ENCODE measurements at regions not wholly inside any gene's neighbourhood (a gene's known extent, or its start where the extent isn't known, plus 50 kb on each side); places are given as distances from the start of the nearest gene placed in this dataset.
"Not testable (repeated sequence)": the region's sequence is repeated elsewhere in the genome, so short reads cannot be mapped to it uniquely, and the experiment has no call there.

DNA sequence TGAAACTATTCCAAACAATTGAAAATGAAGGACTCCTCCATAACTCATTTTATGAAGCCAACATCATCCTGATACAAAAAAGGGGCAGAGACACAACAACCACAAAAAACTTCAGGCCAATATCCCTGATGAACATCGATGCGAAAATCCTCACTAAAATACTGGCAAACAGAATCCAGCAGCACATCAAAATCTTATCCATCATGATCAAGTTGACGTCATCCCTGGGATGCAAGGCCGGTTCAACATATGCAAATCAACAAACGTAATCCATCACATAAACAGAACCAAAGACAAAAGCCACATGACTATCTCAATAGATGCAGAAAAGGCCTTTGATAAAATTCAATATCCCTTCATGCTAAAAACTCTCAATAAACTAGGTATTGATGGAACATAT, 272.8 kb downstream of the RNF144B start:
- not testable (repeated sequence) for H3K4me1 ChIP-seq (ENCODE audit: control insufficient read depth, insufficient read depth, low read length)
- 68% methylated on average over 3 of the region's 5 CpGs; no CpG with 5 or more reads in 1 of the 2 experiments for whole genome bisulfite sequencing, 2 experiments (ENCODE audit: extremely low coverage in 2 of 2, insufficient read length in 1 of 2)

More for the DNA sequence above, 272.8 kb downstream of the RNF144B start:
- H3K9ac ChIP-seq (ENCODE audit: low read depth, low read length); BruUV-seq (replicated peaks); H3K36me3 ChIP-seq (ENCODE audit: control insufficient read depth, insufficient read depth, low read length); H3K9me1 ChIP-seq (ENCODE audit: insufficient read depth, low read length); H4K20me1 ChIP-seq (ENCODE audit: insufficient read depth, low read length); H3K23ac ChIP-seq (ENCODE audit: low read depth, low read length); H2BK5ac ChIP-seq (ENCODE audit: low read depth, low read length, poor library complexity, severe bottlenecking); H3K4ac ChIP-seq (ENCODE audit: low read depth, low read length); H3K4me2 ChIP-seq (ENCODE audit: low read depth, low read length); H2AK9ac ChIP-seq (replicated peaks; ENCODE audit: low read depth, low read length, poor library complexity); H2BK20ac ChIP-seq (ENCODE audit: low read depth, low read length); H3K56ac ChIP-seq (ENCODE audit: extremely low read depth, insufficient read depth, low read length); H4K91ac ChIP-seq (ENCODE audit: insufficient read depth, low read depth, low read length); H3K79me1 ChIP-seq (ENCODE audit: low read depth in 1 of 2, low read length in 2 of 2); dilution Hi-C loops (cut with HindIII; ENCODE audit: low sequenced_read_pairs, unreplicated experiment); H2BK15ac ChIP-seq (ENCODE audit: low read depth, low read length); H3K27ac ChIP-seq (ENCODE audit: insufficient read depth, low read length); H4K8ac ChIP-seq (ENCODE audit: low read depth in 2 of 2, low read length in 2 of 2); H2AK5ac ChIP-seq (ENCODE audit: low read depth, low read length); H3K4me3 ChIP-seq (ENCODE audit: insufficient read depth, low read depth, low read length); H3K27me3 ChIP-seq (ENCODE audit: control insufficient read depth, insufficient read depth, low read length); H4K5ac ChIP-seq (ENCODE audit: low read depth, low read length); in situ Hi-C loops (cut with MboI; ENCODE audit: low sequenced_read_pairs); H3K18ac ChIP-seq (ENCODE audit: low read depth, low read length); H3K9me3 ChIP-seq (ENCODE audit: control insufficient read depth, insufficient read depth, low read length); H2AFZ ChIP-seq (replicated peaks; ENCODE audit: low read length, poor library complexity); H3K14ac ChIP-seq (replicated peaks; ENCODE audit: low read depth, low read length); CTCF ChIA-PET; DNase-seq; ATAC-seq (ENCODE audit: low read depth); intact Hi-C loops (cut with micrococcal nuclease); POLR2A ChIA-PET (ENCODE audit: unreplicated experiment); H2BK120ac ChIP-seq (ENCODE audit: low read depth, low read length): not testable (repeated sequence)

Measured in IMR-90 (cell line).